SK-N-SH (cell line): ENCODE measurements at regions not wholly inside any gene's neighbourhood (a gene's known extent, or its start where the extent isn't known, plus 50 kb on each side); places are given as distances from the start of the nearest gene placed in this dataset.

Experiments used
- CTCF ChIA-PET: fragments of 300-600, 350-600 bp; formaldehyde crosslinking; extraction: SDS; loops from one replicate; lab custom pipeline; 2021; lab: Yijun Ruan, JAX
- POLR2A ChIA-PET: fragments of 350-600 bp; sonication (Branson Sonifier 250); formaldehyde crosslinking; extraction: SDS; loops from one replicate; lab custom pipeline; 2020; ENCODE audit warnings: antibody characterized with exemption, inconsistent platforms; lab: Yijun Ruan, JAX
- DNase-seq: peaks from one replicate; pipeline ENCODE4 v3.0.0; 2012
- H2AFZ ChIP-seq: fragments of 200-600 bp; sonication (generic); 2 replicates; pipeline ENCODE4 v1.8.1; 2016; ENCODE audit warnings: antibody characterized with exemption, mild to moderate bottlenecking, low read depth
- H3F3A ChIP-seq: fragments of 200-600 bp; sonication (generic); replicated peaks from 2 replicates; pipeline ENCODE3; 2016; ENCODE audit warnings: antibody characterized with exemption, mild to moderate bottlenecking; ENCODE audit not compliant: insufficient read depth
- H3K27ac ChIP-seq, 2 experiments: fragments of 200-500 bp in 1 of 2; fragments of 200-600 bp in 1 of 2; sonication (Bioruptor generic) in 1 of 2; sonication (generic), shearing (Covaris generic) in 1 of 2; 2 replicates each; pipeline versions ENCODE4 v1.5.1 to v1.6.1; 2014 to 2016; ENCODE audit warnings: low read depth in 2 of 2, inconsistent platforms in 1 of 2, low read length in 1 of 2, mild to moderate bottlenecking in 1 of 2, mixed read lengths in 1 of 2
- H3K27me3 ChIP-seq: fragments of 200-600 bp; sonication (generic), shearing (Covaris generic); 2 replicates; pipeline ENCODE4 v1.6.1; 2016; ENCODE audit warnings: mixed run types; ENCODE audit not compliant: insufficient read depth
- H3K36me3 ChIP-seq, 2 experiments: fragments of 200-500 bp in 1 of 2; fragments of 200-600 bp in 1 of 2; sonication (Bioruptor generic) in 1 of 2; sonication (generic) in 1 of 2; replicated peaks in 1 of 2; 2 replicates each; pipeline versions ENCODE3 to v1.5.1; 2014 to 2016; ENCODE audit warnings: low read length in 1 of 2, mild to moderate bottlenecking in 1 of 2; ENCODE audit not compliant: insufficient read depth in 2 of 2, control insufficient read depth in 1 of 2
- H3K4me1 ChIP-seq, 2 experiments: fragments of 200-500 bp in 1 of 2; fragments of 200-600 bp in 1 of 2; sonication (Bioruptor generic) in 1 of 2; sonication (generic), shearing (Covaris generic) in 1 of 2; 2 replicates each; pipeline versions ENCODE4 v1.5.1 to v1.6.1; 2014 to 2016; ENCODE audit warnings: low read depth in 1 of 2, low read length in 1 of 2, mixed run types in 1 of 2; ENCODE audit not compliant: insufficient read depth in 2 of 2, control insufficient read depth in 1 of 2
- H3K4me2 ChIP-seq: fragments of 200-600 bp; sonication (generic), shearing (Covaris generic); 2 replicates; pipeline ENCODE4 v1.6.1; 2017; ENCODE audit warnings: mixed run types
- H3K4me3 ChIP-seq, 2 experiments: fragments of 200-500 bp in 1 of 2; fragments of 200-600 bp in 1 of 2; sonication (Bioruptor generic) in 1 of 2; sonication (generic), shearing (Covaris generic) in 1 of 2; 2 replicates each; pipeline versions ENCODE4 v1.5.1 to v1.8.1; 2014 to 2016; ENCODE audit warnings: low read depth in 2 of 2, inconsistent platforms in 1 of 2, low read length in 1 of 2, mild to moderate bottlenecking in 1 of 2, mixed read lengths in 1 of 2, moderate library complexity in 1 of 2
- H3K79me2 ChIP-seq: fragments of 200-600 bp; sonication (generic); 2 replicates; pipeline ENCODE4 v1.8.1; 2017; ENCODE audit warnings: mild to moderate bottlenecking; ENCODE audit not compliant: insufficient read depth
- H3K9ac ChIP-seq: fragments of 200-600 bp; sonication (generic); 2 replicates; pipeline ENCODE4 v1.6.1; 2017; ENCODE audit warnings: mixed run types
- H3K9me2 ChIP-seq: fragments of 200-600 bp; sonication (generic); 2 replicates; pipeline ENCODE4 v1.6.1; 2017; ENCODE audit warnings: mixed run types
- H3K9me3 ChIP-seq: fragments of 200-600 bp; sonication (generic); 2 replicates; pipeline ENCODE4 v1.6.1; 2017; ENCODE audit warnings: mixed run types, mild to moderate bottlenecking, moderate library complexity
- H4K20me1 ChIP-seq: fragments of 200-600 bp; sonication (generic); 2 replicates; pipeline ENCODE4 v1.6.1; 2017; ENCODE audit warnings: mild to moderate bottlenecking, mixed run types; ENCODE audit not compliant: insufficient read depth
- FOXJ3 ChIP-seq: sonication (generic); formaldehyde crosslinking; IDR thresholded peaks from 2 replicates; pipeline ENCODE4 v1.5.1; 2020; ENCODE audit warnings: mild to moderate bottlenecking, missing genetic modification reagents
- FOXM1 ChIP-seq: IDR thresholded peaks from 2 replicates; pipeline ENCODE4 v1.4.0; 2012; ENCODE audit warnings: low read depth, mild to moderate bottlenecking
- GATA2 ChIP-seq: sonication (generic); formaldehyde crosslinking; IDR thresholded peaks from 2 replicates; pipeline ENCODE4 v1.5.0; 2020; ENCODE audit warnings: mild to moderate bottlenecking, missing genetic modification reagents
- IRF3 ChIP-seq: fragments of 150-350 bp; IDR thresholded peaks from 2 replicates; pipeline ENCODE4 v1.6.1; 2016; ENCODE audit warnings: mild to moderate bottlenecking, low read depth, low read length
- MEF2A ChIP-seq: IDR thresholded peaks from 2 replicates; pipeline ENCODE4 v1.4.0; 2012; ENCODE audit warnings: low read depth, borderline replicate concordance
- NFIC ChIP-seq: IDR thresholded peaks from 2 replicates; pipeline ENCODE4 v1.4.0; 2012; ENCODE audit warnings: borderline replicate concordance
- NRF1 ChIP-seq: IDR thresholded peaks from 2 replicates; pipeline ENCODE4 v1.6.1; 2012; ENCODE audit warnings: low read depth, mild to moderate bottlenecking, low read length
- POLR2AphosphoS5 ChIP-seq: IDR thresholded peaks from 2 replicates; pipeline ENCODE4 v1.6.1; 2012; ENCODE audit warnings: low read depth, low read length
- RCOR1 ChIP-seq: fragments of 150-350 bp; IDR thresholded peaks from 2 replicates; pipeline ENCODE4 v1.6.1; 2017; ENCODE audit warnings: antibody characterized with exemption, low read length
- SMC3 ChIP-seq: IDR thresholded peaks from 2 replicates; pipeline ENCODE4 v1.6.1; 2012; ENCODE audit warnings: low read depth, low read length, improper control_type of control experiment
- TAF1 ChIP-seq: IDR thresholded peaks from 2 replicates; pipeline ENCODE4 v1.6.1; 2012; ENCODE audit warnings: low read depth, mild to moderate bottlenecking, low read length, moderate library complexity, borderline replicate concordance
- TEAD4 ChIP-seq: IDR thresholded peaks from 2 replicates; pipeline ENCODE4 v1.4.0; 2012; ENCODE audit warnings: mild to moderate bottlenecking, borderline replicate concordance; ENCODE audit not compliant: insufficient read depth
- WGBS: methylation state at CpG from one replicate; pipeline ENCODE4 v1.1.6; 2017; ENCODE audit warnings: low lambda C conversion rate; 5-methylcytosine and 5-hydroxymethylcytosine counted together
- TF ChIP-seq, protein P1 (sequence below): fragments of 200-600 bp; sonication (generic); IDR thresholded peaks from 2 replicates; pipeline ENCODE4 v1.6.1; 2017; ENCODE audit warnings: antibody characterized with exemption, mild to moderate bottlenecking, moderate library complexity
- TF ChIP-seq, protein P2 (sequence below): IDR thresholded peaks from 2 replicates; pipeline ENCODE4 v1.6.1; 2012; ENCODE audit warnings: mild to moderate bottlenecking, low read depth, low read length, moderate library complexity
- TF ChIP-seq, protein P3 (sequence below): IDR thresholded peaks from 2 replicates; pipeline ENCODE4 v1.4.0; 2012; ENCODE audit warnings: low read depth, borderline replicate concordance

DNA sequence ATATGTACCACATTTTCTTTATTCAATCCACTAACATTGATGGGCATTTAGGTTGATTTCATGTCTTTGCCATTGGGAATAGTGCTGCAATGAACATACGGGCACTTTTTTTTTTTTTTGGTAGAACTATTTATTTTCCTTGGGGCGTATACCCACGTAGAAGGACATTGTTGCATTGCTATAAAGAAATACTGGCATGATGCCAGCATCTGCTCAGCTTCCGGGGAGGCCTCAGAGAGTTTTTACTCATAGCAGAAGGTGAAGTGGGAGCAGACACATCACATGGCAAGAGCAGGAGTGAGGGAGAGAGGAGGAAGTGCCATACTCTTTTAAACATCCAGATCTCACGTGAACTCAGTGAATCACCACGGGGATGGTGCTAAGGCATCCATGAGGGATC lies 197.0 kb downstream of the SQOR start:
- no peak overlapping the region for H3K4me2 ChIP-seq
- 29% methylated on average over 6 of the region's 6 CpGs for WGBS
- H4K20me1 ChIP-seq, result no peaks in the 10 kb centered on the region
- H3K9me2 ChIP-seq, result no peaks in the 10 kb centered on the region
- H3F3A ChIP-seq, result no peaks in the 10 kb centered on the region
- H2AFZ ChIP-seq, result no peak overlapping the region
- no peak for TF ChIP-seq NRF1
- TF ChIP-seq SMC3, result no peak
- TF ChIP-seq, protein P1, sequence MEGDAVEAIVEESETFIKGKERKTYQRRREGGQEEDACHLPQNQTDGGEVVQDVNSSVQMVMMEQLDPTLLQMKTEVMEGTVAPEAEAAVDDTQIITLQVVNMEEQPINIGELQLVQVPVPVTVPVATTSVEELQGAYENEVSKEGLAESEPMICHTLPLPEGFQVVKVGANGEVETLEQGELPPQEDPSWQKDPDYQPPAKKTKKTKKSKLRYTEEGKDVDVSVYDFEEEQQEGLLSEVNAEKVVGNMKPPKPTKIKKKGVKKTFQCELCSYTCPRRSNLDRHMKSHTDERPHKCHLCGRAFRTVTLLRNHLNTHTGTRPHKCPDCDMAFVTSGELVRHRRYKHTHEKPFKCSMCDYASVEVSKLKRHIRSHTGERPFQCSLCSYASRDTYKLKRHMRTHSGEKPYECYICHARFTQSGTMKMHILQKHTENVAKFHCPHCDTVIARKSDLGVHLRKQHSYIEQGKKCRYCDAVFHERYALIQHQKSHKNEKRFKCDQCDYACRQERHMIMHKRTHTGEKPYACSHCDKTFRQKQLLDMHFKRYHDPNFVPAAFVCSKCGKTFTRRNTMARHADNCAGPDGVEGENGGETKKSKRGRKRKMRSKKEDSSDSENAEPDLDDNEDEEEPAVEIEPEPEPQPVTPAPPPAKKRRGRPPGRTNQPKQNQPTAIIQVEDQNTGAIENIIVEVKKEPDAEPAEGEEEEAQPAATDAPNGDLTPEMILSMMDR, result no peak
- TF ChIP-seq NFIC, result no peak
- no peak for TF ChIP-seq POLR2AphosphoS5
- no peak for TF ChIP-seq TEAD4
- TF ChIP-seq GATA2 (CRISPR knock-in tag), result no peak
- TF ChIP-seq RCOR1, result no peak
- TF ChIP-seq, protein P2, sequence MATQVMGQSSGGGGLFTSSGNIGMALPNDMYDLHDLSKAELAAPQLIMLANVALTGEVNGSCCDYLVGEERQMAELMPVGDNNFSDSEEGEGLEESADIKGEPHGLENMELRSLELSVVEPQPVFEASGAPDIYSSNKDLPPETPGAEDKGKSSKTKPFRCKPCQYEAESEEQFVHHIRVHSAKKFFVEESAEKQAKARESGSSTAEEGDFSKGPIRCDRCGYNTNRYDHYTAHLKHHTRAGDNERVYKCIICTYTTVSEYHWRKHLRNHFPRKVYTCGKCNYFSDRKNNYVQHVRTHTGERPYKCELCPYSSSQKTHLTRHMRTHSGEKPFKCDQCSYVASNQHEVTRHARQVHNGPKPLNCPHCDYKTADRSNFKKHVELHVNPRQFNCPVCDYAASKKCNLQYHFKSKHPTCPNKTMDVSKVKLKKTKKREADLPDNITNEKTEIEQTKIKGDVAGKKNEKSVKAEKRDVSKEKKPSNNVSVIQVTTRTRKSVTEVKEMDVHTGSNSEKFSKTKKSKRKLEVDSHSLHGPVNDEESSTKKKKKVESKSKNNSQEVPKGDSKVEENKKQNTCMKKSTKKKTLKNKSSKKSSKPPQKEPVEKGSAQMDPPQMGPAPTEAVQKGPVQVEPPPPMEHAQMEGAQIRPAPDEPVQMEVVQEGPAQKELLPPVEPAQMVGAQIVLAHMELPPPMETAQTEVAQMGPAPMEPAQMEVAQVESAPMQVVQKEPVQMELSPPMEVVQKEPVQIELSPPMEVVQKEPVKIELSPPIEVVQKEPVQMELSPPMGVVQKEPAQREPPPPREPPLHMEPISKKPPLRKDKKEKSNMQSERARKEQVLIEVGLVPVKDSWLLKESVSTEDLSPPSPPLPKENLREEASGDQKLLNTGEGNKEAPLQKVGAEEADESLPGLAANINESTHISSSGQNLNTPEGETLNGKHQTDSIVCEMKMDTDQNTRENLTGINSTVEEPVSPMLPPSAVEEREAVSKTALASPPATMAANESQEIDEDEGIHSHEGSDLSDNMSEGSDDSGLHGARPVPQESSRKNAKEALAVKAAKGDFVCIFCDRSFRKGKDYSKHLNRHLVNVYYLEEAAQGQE, result no peak
- TF ChIP-seq TAF1, result no peak
- no peak for DNase-seq
- no peaks in the 10 kb centered on the region for H3K36me3 ChIP-seq
- H3K4me3 ChIP-seq, result no peak overlapping the region
- no peaks in the 10 kb centered on the region; the same call in none of the 2 replicates for H3K9me3 ChIP-seq
- no peaks in the 10 kb centered on the region for H3K79me2 ChIP-seq
- no peak overlapping the region for H3K27ac ChIP-seq
- CTCF ChIA-PET, result interaction anchor here (2.5 kb wide), 1 partner anchor 36 kb away, joined by 6 read pairs; no protein-coding TSS in a partner anchor
- no peaks in the 10 kb centered on the region for H3K4me1 ChIP-seq
- POLR2A ChIA-PET, result no interaction called here
- no peak overlapping the region for H3K9ac ChIP-seq
- no peaks in the 10 kb centered on the region for H3K27me3 ChIP-seq

- no peaks in the 10 kb centered on the region; the same call in none of the 2 replicates for H3K9me3 ChIP-seq
- no peaks in the 10 kb centered on the region for H3K36me3 ChIP-seq
- no peaks in the 10 kb centered on the region for H4K20me1 ChIP-seq
- no peaks in the 10 kb centered on the region for H3K79me2 ChIP-seq
- H3K4me3 ChIP-seq, result no peak overlapping the region
- no peaks in the 10 kb centered on the region; a peak in 1 of 4 replicates for H3K4me1 ChIP-seq
- H3K9me2 ChIP-seq, result no peaks in the 10 kb centered on the region
- no peak overlapping the region for H3K9ac ChIP-seq
- POLR2A ChIA-PET, result no interaction called here
- CTCF ChIA-PET, result interaction anchor here (0.6 kb wide), 1 partner anchor 189 kb away, joined by 3 read pairs; no protein-coding TSS in a partner anchor
- no peak overlapping the region for H3K4me2 ChIP-seq
- H3F3A ChIP-seq, result no peaks in the 10 kb centered on the region
- 66% methylated on average over 3 of the region's 3 CpGs for WGBS
- no peak for DNase-seq
- no peak overlapping the region for H2AFZ ChIP-seq
- no peak overlapping the region for H3K27ac ChIP-seq
- no peaks in the 10 kb centered on the region for H3K27me3 ChIP-seq
- TF ChIP-seq, protein P3, sequence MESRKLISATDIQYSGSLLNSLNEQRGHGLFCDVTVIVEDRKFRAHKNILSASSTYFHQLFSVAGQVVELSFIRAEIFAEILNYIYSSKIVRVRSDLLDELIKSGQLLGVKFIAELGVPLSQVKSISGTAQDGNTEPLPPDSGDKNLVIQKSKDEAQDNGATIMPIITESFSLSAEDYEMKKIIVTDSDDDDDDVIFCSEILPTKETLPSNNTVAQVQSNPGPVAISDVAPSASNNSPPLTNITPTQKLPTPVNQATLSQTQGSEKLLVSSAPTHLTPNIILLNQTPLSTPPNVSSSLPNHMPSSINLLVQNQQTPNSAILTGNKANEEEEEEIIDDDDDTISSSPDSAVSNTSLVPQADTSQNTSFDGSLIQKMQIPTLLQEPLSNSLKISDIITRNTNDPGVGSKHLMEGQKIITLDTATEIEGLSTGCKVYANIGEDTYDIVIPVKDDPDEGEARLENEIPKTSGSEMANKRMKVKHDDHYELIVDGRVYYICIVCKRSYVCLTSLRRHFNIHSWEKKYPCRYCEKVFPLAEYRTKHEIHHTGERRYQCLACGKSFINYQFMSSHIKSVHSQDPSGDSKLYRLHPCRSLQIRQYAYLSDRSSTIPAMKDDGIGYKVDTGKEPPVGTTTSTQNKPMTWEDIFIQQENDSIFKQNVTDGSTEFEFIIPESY, result no peak
- TF ChIP-seq FOXM1 (no peak), IRF3 (no peak), FOXJ3 (CRISPR knock-in tag) (no peak), MEF2A (no peak)
- TF ChIP-seq, protein P2, result no peak
Observed at GRCh38 chr15:45834622-45835021, 199.8 kb downstream of the SQOR start.
